NB4 (cell line): ENCODE measurements at regions not wholly inside any gene's neighbourhood (a gene's known extent, or its start where the extent isn't known, plus 50 kb on each side); places are given as distances from the start of the nearest gene placed in this dataset.
A peak's percentile ranks its signal among the peaks of the same experiment; 100 is the strongest.

Experiments used
- DNase-seq: peaks from one replicate; pipeline ENCODE4 v3.0.0; 2010; ENCODE audit warnings: low read depth
- H3K4me3 ChIP-seq: one replicate; pipeline ENCODE4 v1.5.1; 2011; ENCODE audit warnings: mild to moderate bottlenecking, low read depth, low read length, moderate library complexity
- MYC ChIP-seq: IDR thresholded peaks from 2 replicates; pipeline ENCODE4 v1.6.1; 2011; ENCODE audit warnings: low read depth, low read length
- POLR2A ChIP-seq: IDR thresholded peaks from 2 replicates; pipeline ENCODE4 v1.6.1; 2011; ENCODE audit warnings: mild to moderate bottlenecking; ENCODE audit not compliant: insufficient read length; ENCODE audit errors: extremely low read depth
- TF ChIP-seq, protein P1 (sequence below): IDR thresholded peaks from 2 replicates; pipeline ENCODE4 v1.6.1; 2011; ENCODE audit warnings: low read depth, low read length
- TF ChIP-seq, protein P2 (sequence below): IDR thresholded peaks from one replicate; pipeline ENCODE4 v1.5.1; 2012; ENCODE audit warnings: low read depth, low read length

DNA sequence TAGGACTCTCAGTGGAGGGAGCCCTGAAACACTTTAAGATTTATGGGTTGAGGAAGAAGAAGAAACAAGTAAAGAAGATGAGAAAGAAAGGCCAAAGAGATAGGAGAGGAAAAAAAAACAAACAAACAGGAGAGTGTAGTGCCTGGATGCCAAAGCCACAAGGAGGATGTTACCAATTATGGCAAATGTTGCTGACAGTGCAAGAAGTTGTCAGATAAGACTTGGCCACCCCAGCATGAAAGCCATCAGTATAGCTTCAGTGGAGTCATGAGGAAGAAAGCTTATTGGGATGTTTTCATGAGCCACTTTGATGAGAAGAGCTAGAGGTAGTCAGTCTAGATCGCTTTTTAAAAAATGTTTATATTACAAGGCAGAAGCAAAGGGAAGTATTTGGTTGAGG is 380.2 kb upstream of the ADGRL4 start:
- no peak for TF ChIP-seq POLR2A
- TF ChIP-seq, protein P1, sequence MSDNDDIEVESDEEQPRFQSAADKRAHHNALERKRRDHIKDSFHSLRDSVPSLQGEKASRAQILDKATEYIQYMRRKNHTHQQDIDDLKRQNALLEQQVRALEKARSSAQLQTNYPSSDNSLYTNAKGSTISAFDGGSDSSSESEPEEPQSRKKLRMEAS: no peak
- TF ChIP-seq, protein P2, sequence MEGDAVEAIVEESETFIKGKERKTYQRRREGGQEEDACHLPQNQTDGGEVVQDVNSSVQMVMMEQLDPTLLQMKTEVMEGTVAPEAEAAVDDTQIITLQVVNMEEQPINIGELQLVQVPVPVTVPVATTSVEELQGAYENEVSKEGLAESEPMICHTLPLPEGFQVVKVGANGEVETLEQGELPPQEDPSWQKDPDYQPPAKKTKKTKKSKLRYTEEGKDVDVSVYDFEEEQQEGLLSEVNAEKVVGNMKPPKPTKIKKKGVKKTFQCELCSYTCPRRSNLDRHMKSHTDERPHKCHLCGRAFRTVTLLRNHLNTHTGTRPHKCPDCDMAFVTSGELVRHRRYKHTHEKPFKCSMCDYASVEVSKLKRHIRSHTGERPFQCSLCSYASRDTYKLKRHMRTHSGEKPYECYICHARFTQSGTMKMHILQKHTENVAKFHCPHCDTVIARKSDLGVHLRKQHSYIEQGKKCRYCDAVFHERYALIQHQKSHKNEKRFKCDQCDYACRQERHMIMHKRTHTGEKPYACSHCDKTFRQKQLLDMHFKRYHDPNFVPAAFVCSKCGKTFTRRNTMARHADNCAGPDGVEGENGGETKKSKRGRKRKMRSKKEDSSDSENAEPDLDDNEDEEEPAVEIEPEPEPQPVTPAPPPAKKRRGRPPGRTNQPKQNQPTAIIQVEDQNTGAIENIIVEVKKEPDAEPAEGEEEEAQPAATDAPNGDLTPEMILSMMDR: no peak
- TF ChIP-seq MYC: no peak
- no peak overlapping the region for H3K4me3 ChIP-seq
- no peak for DNase-seq

DNA sequence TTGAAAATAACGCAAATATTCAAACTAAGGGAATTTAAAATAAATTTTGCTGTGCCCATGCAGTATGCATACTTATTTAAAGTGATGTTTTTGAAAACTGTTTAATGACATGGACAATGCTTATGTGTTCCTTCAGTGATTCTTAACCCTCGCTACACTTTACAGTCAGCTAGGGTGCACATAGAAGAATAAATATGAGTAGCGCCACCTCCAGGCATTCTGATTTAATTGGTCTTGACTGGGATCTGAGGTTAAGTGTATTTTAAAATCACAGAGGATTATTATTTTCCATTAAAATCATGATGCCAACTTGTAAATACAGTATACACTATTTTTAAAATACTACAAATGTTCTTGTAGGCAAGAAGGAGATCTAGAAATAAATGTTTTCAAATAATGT is 373.5 kb upstream of the ADGRL4 start:
- DNase-seq: peak; percentile 6
- no peak overlapping the region for H3K4me3 ChIP-seq
- TF ChIP-seq, protein P1: no peak
- TF ChIP-seq POLR2A (no peak), MYC (no peak)
- TF ChIP-seq, protein P2: no peak

DNA sequence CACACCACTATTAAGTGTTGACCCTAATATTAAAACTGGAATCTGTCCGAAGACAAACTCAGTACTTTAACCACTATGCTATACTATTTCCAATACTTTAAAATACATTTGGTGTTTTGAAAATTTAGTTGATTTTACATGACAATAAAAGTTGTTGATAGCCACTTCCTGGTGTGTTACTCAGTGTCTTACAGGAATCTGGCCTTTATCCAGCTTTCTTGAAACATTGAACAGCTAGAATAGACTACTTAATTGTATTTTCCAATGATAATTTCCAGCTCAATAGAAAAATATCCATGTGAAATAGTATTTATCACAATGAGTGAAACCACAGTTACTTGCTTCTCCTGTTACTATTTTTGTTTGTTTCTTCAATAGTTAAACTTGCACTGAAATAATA is 369.6 kb upstream of the ADGRL4 start:
- no peak for DNase-seq
- no peak overlapping the region for H3K4me3 ChIP-seq
- TF ChIP-seq POLR2A (no peak), MYC (no peak)
- TF ChIP-seq, protein P1: no peak
- TF ChIP-seq, protein P2: no peak

DNA sequence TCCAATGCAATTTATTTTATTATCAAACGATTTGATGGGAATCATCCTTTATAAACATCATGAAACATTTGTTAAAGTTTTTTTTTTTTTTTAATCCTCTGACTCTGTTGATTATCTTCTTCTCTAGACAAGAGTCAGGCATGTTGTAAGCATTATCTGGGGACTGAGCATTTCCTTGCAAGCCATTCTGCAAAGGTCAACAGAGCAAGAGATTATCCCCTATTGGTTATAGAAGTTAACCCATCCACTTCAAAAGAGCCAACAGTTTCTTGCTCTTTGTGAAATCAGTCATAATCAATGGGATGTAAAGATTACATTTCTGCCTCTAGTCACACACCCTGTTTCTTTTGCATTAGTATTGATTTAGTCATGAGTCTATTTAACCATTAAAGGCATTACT is 368.8 kb upstream of the ADGRL4 start:
- TF ChIP-seq, protein P1: no peak
- TF ChIP-seq POLR2A (no peak), MYC (no peak)
- TF ChIP-seq, protein P2: no peak

DNA sequence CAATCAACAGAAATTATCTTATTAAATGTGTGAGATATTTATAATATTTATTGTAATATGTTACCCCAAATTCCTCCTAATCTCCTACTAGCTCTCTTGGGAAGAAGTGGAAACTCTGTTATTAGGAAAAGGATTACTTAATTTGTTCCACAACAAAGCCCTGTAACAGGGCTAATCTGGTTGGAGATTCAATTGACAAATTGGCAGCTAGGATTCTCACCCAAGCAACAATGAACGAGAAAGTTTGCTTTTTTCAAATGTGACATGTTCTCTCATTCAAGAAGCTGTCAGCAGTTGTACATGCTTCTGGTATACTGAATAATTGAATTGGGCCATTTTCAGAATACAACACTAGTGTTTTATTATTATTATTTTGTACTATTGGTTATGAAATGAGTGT is 367.9 kb upstream of the ADGRL4 start:
- no peak for DNase-seq
- H3K4me3 ChIP-seq: no peak overlapping the region
- TF ChIP-seq, protein P1: no peak
- TF ChIP-seq, protein P2: no peak
- TF ChIP-seq MYC: no peak
- no peak for TF ChIP-seq POLR2A

More for the DNA sequence above, 368.8 kb upstream of the ADGRL4 start:
- DNase-seq: no peak
- H3K4me3 ChIP-seq: no peak overlapping the region
